Neural cell (in vitro differentiated cells): ENCODE measurements at regions not wholly inside any gene's neighbourhood (a gene's known extent, or its start where the extent isn't known, plus 50 kb on each side); places are given as distances from the start of the nearest gene placed in this dataset.

Experiments used
- H2AFZ ChIP-seq: fragments of 200-600, 300-800 bp; sonication (generic), shearing (Covaris generic); 2 replicates; pipeline ENCODE4 v1.6.0; 2014; ENCODE audit warnings: low read depth, mild to moderate bottlenecking, antibody characterized with exemption, low read length, moderate library complexity
- H3F3A ChIP-seq: fragments of 200-600 bp; shearing (Covaris generic); 2 replicates; pipeline ENCODE4 v1.6.1; 2016; ENCODE audit warnings: mild to moderate bottlenecking, moderate library complexity, mixed read lengths, antibody characterized with exemption, low read length; ENCODE audit not compliant: insufficient read depth, poor library complexity, severe bottlenecking
- H3K27ac ChIP-seq: fragments of 200-600, 300-800 bp; sonication (generic), shearing (Covaris generic); 2 replicates; pipeline ENCODE4 v1.5.1; 2014; ENCODE audit warnings: mild to moderate bottlenecking, low read length, moderate library complexity
- H3K27me3 ChIP-seq: fragments of 300-800, 200-600 bp; sonication (generic), shearing (Covaris generic); 2 replicates; pipeline ENCODE4 v1.6.0; 2014; ENCODE audit warnings: mild to moderate bottlenecking, low read depth, low read length, moderate library complexity; ENCODE audit not compliant: insufficient read depth
- H3K36me3 ChIP-seq: fragments of 300-800, 200-600 bp; sonication (generic), shearing (Covaris generic); 2 replicates; pipeline ENCODE4 v1.5.1; 2014; ENCODE audit warnings: mild to moderate bottlenecking, antibody characterized with exemption, low read length, moderate library complexity; ENCODE audit not compliant: insufficient read depth
- H3K4me2 ChIP-seq: fragments of 300-800, 200-600 bp; sonication (generic), shearing (Covaris generic); 2 replicates; pipeline ENCODE4 v1.6.0; 2014; ENCODE audit warnings: mild to moderate bottlenecking, low read length
- H3K4me3 ChIP-seq: fragments of 300-800, 200-600 bp; sonication (generic), shearing (Covaris generic); 2 replicates; pipeline ENCODE4 v1.5.1; 2014; ENCODE audit warnings: mild to moderate bottlenecking, low read length, moderate library complexity
- H3K79me2 ChIP-seq: fragments of 200-600 bp; shearing (Covaris generic); replicated peaks from 2 replicates; pipeline ENCODE4 v1.6.0; 2014; ENCODE audit warnings: mild to moderate bottlenecking, low read length, moderate library complexity; ENCODE audit not compliant: insufficient read depth
- H3K9ac ChIP-seq: fragments of 300-800, 200-600 bp; sonication (generic), shearing (Covaris generic); 2 replicates; pipeline ENCODE4 v1.6.1; 2016; ENCODE audit warnings: mild to moderate bottlenecking, low read length, mixed read lengths
- H3K9me2 ChIP-seq: fragments of 200-600 bp; shearing (Covaris generic); 2 replicates; pipeline ENCODE4 v1.6.1; 2016; ENCODE audit warnings: mild to moderate bottlenecking, low read length, mixed read lengths; ENCODE audit not compliant: insufficient read depth
- H3K9me3 ChIP-seq: fragments of 200-600, 300-800 bp; sonication (generic), shearing (Covaris generic); 2 replicates; pipeline ENCODE4 v1.6.1; 2016; ENCODE audit warnings: mild to moderate bottlenecking, mixed run types, low read length, moderate library complexity, mixed read lengths
- H4K20me1 ChIP-seq: fragments of 200-600 bp; shearing (Covaris generic); 2 replicates; pipeline ENCODE4 v1.6.1; 2016; ENCODE audit warnings: mild to moderate bottlenecking, mixed run types; ENCODE audit not compliant: insufficient read depth
- CTCF ChIP-seq: fragments of 450-650 bp; IDR thresholded peaks from 2 replicates; pipeline ENCODE4 v1.5.1; 2014; ENCODE audit warnings: antibody characterized with exemption, mild to moderate bottlenecking, moderate library complexity; ENCODE audit not compliant: poor library complexity, severe bottlenecking
- EP300 ChIP-seq: fragments of 450-650 bp; conservative IDR thresholded peaks from 2 replicates; pipeline ENCODE4 v1.6.1; 2014; ENCODE audit warnings: antibody characterized with exemption, mild to moderate bottlenecking, moderate library complexity; ENCODE audit not compliant: poor library complexity, severe bottlenecking
- EZH2 ChIP-seq: fragments of 200-600, 300-800 bp; shearing (Covaris generic), sonication (generic); IDR thresholded peaks from 2 replicates; pipeline ENCODE4 v1.6.1; 2014; ENCODE audit warnings: antibody characterized with exemption, low read length, borderline replicate concordance, mild to moderate bottlenecking; ENCODE audit not compliant: insufficient read depth, poor library complexity, severe bottlenecking
- MXI1 ChIP-seq: fragments of 450-650 bp; conservative IDR thresholded peaks from 2 replicates; pipeline ENCODE4 v1.6.1; 2014; ENCODE audit warnings: antibody characterized with exemption, mild to moderate bottlenecking; ENCODE audit not compliant: poor library complexity, severe bottlenecking
- POLR2AphosphoS5 ChIP-seq: IDR thresholded peaks from 2 replicates; pipeline ENCODE4 v1.6.1; 2012
- RAD21 ChIP-seq: fragments of 450-650 bp; conservative IDR thresholded peaks from 2 replicates; pipeline ENCODE4 v1.6.1; 2014; ENCODE audit warnings: antibody characterized with exemption, mild to moderate bottlenecking, moderate library complexity
- SMC3 ChIP-seq: fragments of 450-650 bp; conservative IDR thresholded peaks from 2 replicates; pipeline ENCODE4 v1.6.1; 2014; ENCODE audit warnings: antibody characterized with exemption, mild to moderate bottlenecking, moderate library complexity; ENCODE audit not compliant: poor library complexity
- TAF1 ChIP-seq: IDR thresholded peaks from 2 replicates; pipeline ENCODE4 v1.6.1; 2012; ENCODE audit warnings: low read depth

DNA sequence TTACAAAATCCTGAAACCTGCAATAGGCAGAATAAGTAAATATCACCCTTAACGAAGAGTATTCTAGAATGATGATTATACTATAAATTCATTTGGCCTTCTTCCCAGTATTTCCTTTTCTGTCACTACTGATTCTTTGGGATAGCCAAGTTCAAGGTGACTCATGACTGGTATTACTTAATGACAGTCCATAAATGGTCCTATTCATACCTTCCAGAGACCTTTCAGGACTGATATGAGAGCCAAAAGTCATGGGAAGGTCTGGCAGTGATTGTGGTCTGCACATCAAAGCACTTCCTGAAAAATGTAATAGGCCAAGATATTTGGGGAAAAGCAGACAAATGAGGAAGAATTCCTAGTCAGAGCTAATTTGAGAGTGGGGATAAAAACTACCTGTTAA, 239.6 kb upstream of the FAM47A start:
- Histone ChIP-seq H3K4me2 (no peak overlapping the region), H4K20me1 (no peaks in the 10 kb centered on the region), H3K9ac (no peak overlapping the region), H3K4me3 (no peak overlapping the region), H3K27me3 (no peaks in the 10 kb centered on the region), H3K9me3 (no peaks in the 10 kb centered on the region), H2AFZ (no peak overlapping the region), H3K9me2 (no peaks in the 10 kb centered on the region), H3F3A (no peaks in the 10 kb centered on the region), H3K36me3 (no peaks in the 10 kb centered on the region), H3K79me2 (no peaks in the 10 kb centered on the region), H3K27ac (no peak overlapping the region)
- TF ChIP-seq TAF1 = no peak
- TF ChIP-seq SMC3 = no peak
- no peak for TF ChIP-seq MXI1
- no peak for TF ChIP-seq EP300

- no peaks in the 10 kb centered on the region for H3K9me3 ChIP-seq
- H3F3A ChIP-seq = no peaks in the 10 kb centered on the region
- no peaks in the 10 kb centered on the region for H3K9me2 ChIP-seq
- TF ChIP-seq MXI1 (no peak), SMC3 (peak; percentile 72), CTCF (peak; percentile 66), POLR2AphosphoS5 (no peak), RAD21 (peak; percentile 76), TAF1 (no peak)
- H3K4me3 ChIP-seq = no peak overlapping the region
- no peaks in the 10 kb centered on the region for H3K79me2 ChIP-seq
- no peaks in the 10 kb centered on the region for H3K36me3 ChIP-seq
- H3K27ac ChIP-seq = no peak overlapping the region
- H2AFZ ChIP-seq = no peak overlapping the region
- no peak overlapping the region for H3K4me2 ChIP-seq
- no peaks in the 10 kb centered on the region for H4K20me1 ChIP-seq
- H3K27me3 ChIP-seq = no peaks in the 10 kb centered on the region
- no peak overlapping the region for H3K9ac ChIP-seq
Measured at GRCh38 chrX:34365471-34365870, 233.4 kb upstream of the FAM47A start.

DNA sequence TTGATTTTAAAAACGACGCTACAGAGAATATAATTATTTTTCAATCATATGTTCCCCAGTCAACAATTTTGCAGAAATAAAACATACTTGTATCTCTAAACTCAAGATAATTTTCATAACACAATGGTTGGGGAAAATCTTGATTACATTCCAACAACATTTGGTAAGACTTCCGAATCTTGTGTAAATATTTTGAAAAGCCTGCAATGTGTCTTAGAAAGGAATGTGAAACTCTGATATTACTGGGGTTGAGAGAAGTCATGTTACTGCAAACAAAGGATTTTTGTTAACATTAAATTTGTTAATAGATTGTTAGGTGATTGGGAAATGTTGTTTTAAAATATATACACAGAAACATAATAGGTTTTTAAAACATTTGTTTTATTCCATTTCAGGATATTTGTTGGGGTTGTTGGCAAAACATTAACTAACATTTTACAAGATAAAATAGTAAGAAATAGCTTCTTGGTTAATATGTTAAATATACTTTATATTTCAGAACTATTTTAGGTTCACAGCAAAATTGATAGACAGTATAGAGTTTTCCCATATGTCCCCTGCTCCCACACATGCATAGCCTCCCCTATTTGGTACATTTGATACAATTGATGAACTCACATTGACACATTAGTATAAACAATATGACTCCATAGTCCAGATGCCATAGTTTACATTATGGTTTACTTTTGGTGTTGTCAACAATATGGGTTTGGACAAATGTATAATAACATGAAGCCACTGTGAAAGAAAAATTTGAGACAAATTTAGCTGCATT, 218.6 kb upstream of the FAM47A start:
- TF ChIP-seq MXI1 (no peak), TAF1 (no peak), CTCF (no peak), RAD21 (no peak), EZH2 (no peak)
- H3K4me2 ChIP-seq = no peak overlapping the region
- H3F3A ChIP-seq = no peaks in the 10 kb centered on the region
- no peak overlapping the region for H2AFZ ChIP-seq
- no peaks in the 10 kb centered on the region for H3K9me2 ChIP-seq
- H4K20me1 ChIP-seq = no peaks in the 10 kb centered on the region
- H3K36me3 ChIP-seq = no peaks in the 10 kb centered on the region
- H3K9ac ChIP-seq = no peak overlapping the region
- no peak overlapping the region for H3K4me3 ChIP-seq
- no peak overlapping the region for H3K27ac ChIP-seq
- H3K9me3 ChIP-seq = no peaks in the 10 kb centered on the region
- H3K79me2 ChIP-seq = no peaks in the 10 kb centered on the region
- no peaks in the 10 kb centered on the region for H3K27me3 ChIP-seq
